GM10266 (cell line): ENCODE measurements at regions not wholly inside any gene's neighbourhood (a gene's known extent, or its start where the extent isn't known, plus 50 kb on each side); places are given as distances from the start of the nearest gene placed in this dataset.
"Not testable (repeated sequence)": the region's sequence is repeated elsewhere in the genome, so short reads cannot be mapped to it uniquely, and the experiment has no call there.

Experiments used
- DNase-seq: peaks from one replicate; pipeline ENCODE4 v3.0.0; 2012; ENCODE audit errors: extremely low spot score
- CTCF ChIP-seq: IDR thresholded peaks from 2 replicates; pipeline ENCODE4 v1.5.1; 2012; ENCODE audit warnings: mild to moderate bottlenecking, low read depth; ENCODE audit not compliant: control insufficient read depth, insufficient read depth; ENCODE audit errors: missing control alignments

GRCh38 chr1:148307583-148308185 lies 155.6 kb upstream of the NBPF11 start:
- DNase-seq, result no peak
- no peak for TF ChIP-seq CTCF

- DNase-seq, result not testable (repeated sequence)
Measured at GRCh38 chr1:148304935-148305334, 152.9 kb upstream of the NBPF11 start.

GRCh38 chr1:148302586-148303364 lies 150.7 kb upstream of the NBPF11 start:
- not testable (repeated sequence) for DNase-seq

- DNase-seq, result not testable (repeated sequence)
Measured at GRCh38 chr1:148297852-148298251, 145.8 kb upstream of the NBPF11 start.

- no peak for TF ChIP-seq CTCF
- no peak for DNase-seq
Measured at GRCh38 chr1:148296511-148296910, 144.4 kb upstream of the NBPF11 start.

- no peak for TF ChIP-seq CTCF
- no peak for DNase-seq
Measured at GRCh38 chr1:148294116-148294807, 142.2 kb upstream of the NBPF11 start.

- TF ChIP-seq CTCF, result no peak
- no peak for DNase-seq
Measured at GRCh38 chr1:148293651-148294050, 141.6 kb upstream of the NBPF11 start.

GRCh38 chr1:148292915-148293314 lies 140.8 kb upstream of the NBPF11 start:
- DNase-seq, result no peak
- TF ChIP-seq CTCF, result no peak
